Neural progenitor cell (in vitro differentiated cells): ENCODE measurements at regions not wholly inside any gene's neighbourhood (a gene's known extent, or its start where the extent isn't known, plus 50 kb on each side); places are given as distances from the start of the nearest gene placed in this dataset.

Experiments
- DNase-seq: peaks from one replicate; pipeline ENCODE4 v3.0.0-alpha.2; 2016; ENCODE audit warnings: low spot score
- H2AFZ ChIP-seq: fragments of 200-600 bp; sonication (generic); replicated peaks from 2 replicates; pipeline ENCODE4 v1.6.1; 2016; ENCODE audit warnings: antibody characterized with exemption
- H3F3A ChIP-seq: fragments of 200-600 bp; sonication (generic); 2 replicates; pipeline ENCODE4 v1.6.1; 2016; ENCODE audit warnings: antibody characterized with exemption, low read depth
- H3K27ac ChIP-seq: fragments of 200-600 bp; sonication (generic); 2 replicates; pipeline ENCODE4 v1.5.1; 2016; ENCODE audit warnings: mild to moderate bottlenecking
- H3K27me3 ChIP-seq: fragments of 200-600 bp; sonication (generic); 2 replicates; pipeline ENCODE4 v1.6.1; 2016; ENCODE audit warnings: mild to moderate bottlenecking, moderate library complexity
- H3K36me3 ChIP-seq: fragments of 200-600 bp; sonication (generic); 2 replicates; pipeline ENCODE4 v1.5.1; 2016
- H3K4me1 ChIP-seq: fragments of 200-600 bp; sonication (generic); 2 replicates; pipeline ENCODE4 v1.6.1; 2016; ENCODE audit warnings: mixed run types
- H3K4me2 ChIP-seq: fragments of 200-600 bp; sonication (generic); 2 replicates; pipeline ENCODE4 v1.6.1; 2016
- H3K4me3 ChIP-seq: fragments of 200-600 bp; sonication (generic); 2 replicates; pipeline ENCODE4 v1.5.1; 2016
- H3K79me2 ChIP-seq: fragments of 200-600 bp; sonication (generic); 2 replicates; pipeline ENCODE4 v1.6.1; 2016; ENCODE audit warnings: low read depth
- H3K9ac ChIP-seq: fragments of 200-600 bp; sonication (generic); 2 replicates; pipeline ENCODE4 v1.6.1; 2016
- H3K9me3 ChIP-seq: fragments of 200-600 bp; sonication (generic); 2 replicates; pipeline ENCODE4 v1.5.1; 2016; ENCODE audit warnings: low read depth
- H4K20me1 ChIP-seq: fragments of 200-600 bp; sonication (generic); 2 replicates; pipeline ENCODE4 v1.6.1; 2016; ENCODE audit warnings: low read depth
- H3K27ac Mint-ChIP-seq: 3 replicates; pipeline ENCODE4 v1.8.0; 2021; ENCODE audit warnings: mixed read lengths
- H3K27me3 Mint-ChIP-seq: 2 replicates; pipeline ENCODE4 v1.8.0; 2022; ENCODE audit warnings: low read depth, mild to moderate bottlenecking, inconsistent platforms, moderate library complexity, mixed read lengths; ENCODE audit not compliant: insufficient read depth
- H3K36me3 Mint-ChIP-seq: 3 replicates; pipeline ENCODE4 v1.8.0; 2021; ENCODE audit warnings: mixed read lengths
- H3K4me1 Mint-ChIP-seq: 3 replicates; pipeline ENCODE4 v1.8.0; 2021; ENCODE audit warnings: mixed read lengths
- H3K4me3 Mint-ChIP-seq: 3 replicates; pipeline ENCODE4 v1.8.0; 2021; ENCODE audit warnings: mild to moderate bottlenecking, moderate library complexity, mixed read lengths
- H3K9me3 Mint-ChIP-seq: 3 replicates; pipeline ENCODE4 v1.8.0; 2020; ENCODE audit warnings: mixed read lengths
- EZH2 ChIP-seq: fragments of 200-600 bp; sonication (generic); IDR thresholded peaks from 2 replicates; pipeline ENCODE4 v1.6.1; 2017; ENCODE audit warnings: antibody characterized with exemption, mild to moderate bottlenecking, moderate library complexity
- EZH2phosphoT487 ChIP-seq: fragments of 200-600 bp; sonication (generic); IDR thresholded peaks from 2 replicates; pipeline ENCODE4 v1.6.1; 2017; ENCODE audit warnings: antibody characterized with exemption
- TF ChIP-seq, protein P1 (sequence below): fragments of 200-600 bp; sonication (generic); IDR thresholded peaks from 2 replicates; pipeline ENCODE4 v1.5.1; 2017; ENCODE audit warnings: antibody characterized with exemption, mild to moderate bottlenecking

DNA sequence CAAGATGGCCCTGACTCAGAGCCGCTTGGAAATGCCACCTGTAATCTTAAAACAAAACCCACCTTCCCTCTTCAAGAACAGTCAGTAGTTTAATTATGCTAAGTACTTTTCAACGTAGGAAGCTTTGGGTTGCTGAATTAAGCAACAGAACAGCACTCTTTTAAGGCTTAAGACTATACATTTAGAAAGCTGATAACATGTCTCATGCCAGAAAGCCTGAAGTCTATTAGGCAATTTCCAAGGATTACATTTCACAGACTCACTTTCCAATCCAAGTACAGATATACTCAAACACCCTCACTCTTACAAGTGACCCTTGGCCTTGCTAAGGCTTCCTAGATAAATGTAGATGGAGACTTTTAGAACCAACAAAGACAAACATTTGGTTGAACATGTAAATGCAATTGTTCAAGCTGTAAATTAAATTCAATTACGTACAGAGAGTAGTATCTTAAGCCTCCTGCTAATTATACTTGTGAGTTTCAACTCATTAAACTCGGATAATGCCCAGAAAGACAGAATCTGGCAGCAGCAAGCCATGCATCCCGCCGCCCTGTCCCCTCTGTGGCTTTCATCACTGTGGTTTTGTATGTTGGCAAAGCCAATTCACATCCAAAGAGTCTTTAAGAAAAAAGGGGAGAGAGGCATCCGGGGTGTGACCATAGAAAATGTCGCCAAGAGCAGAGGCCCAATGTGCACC lies 283.1 kb upstream of the NRP1 start:
- no peaks in the 10 kb centered on the region for H3K4me1 Mint-ChIP-seq
- H3K27ac Mint-ChIP-seq: no peak overlapping the region
- no peaks in the 10 kb centered on the region for H3K27me3 ChIP-seq
- H3K4me3 Mint-ChIP-seq: no peak overlapping the region
- no peak overlapping the region for H3K27ac ChIP-seq
- no peaks in the 10 kb centered on the region for H3K36me3 ChIP-seq
- H2AFZ ChIP-seq: no peak overlapping the region
- H3K4me2 ChIP-seq: peak overlapping the region; percentile 3
- no peaks in the 10 kb centered on the region for H3F3A ChIP-seq
- TF ChIP-seq EZH2 (no peak), EZH2phosphoT487 (no peak)
- TF ChIP-seq, protein P1, sequence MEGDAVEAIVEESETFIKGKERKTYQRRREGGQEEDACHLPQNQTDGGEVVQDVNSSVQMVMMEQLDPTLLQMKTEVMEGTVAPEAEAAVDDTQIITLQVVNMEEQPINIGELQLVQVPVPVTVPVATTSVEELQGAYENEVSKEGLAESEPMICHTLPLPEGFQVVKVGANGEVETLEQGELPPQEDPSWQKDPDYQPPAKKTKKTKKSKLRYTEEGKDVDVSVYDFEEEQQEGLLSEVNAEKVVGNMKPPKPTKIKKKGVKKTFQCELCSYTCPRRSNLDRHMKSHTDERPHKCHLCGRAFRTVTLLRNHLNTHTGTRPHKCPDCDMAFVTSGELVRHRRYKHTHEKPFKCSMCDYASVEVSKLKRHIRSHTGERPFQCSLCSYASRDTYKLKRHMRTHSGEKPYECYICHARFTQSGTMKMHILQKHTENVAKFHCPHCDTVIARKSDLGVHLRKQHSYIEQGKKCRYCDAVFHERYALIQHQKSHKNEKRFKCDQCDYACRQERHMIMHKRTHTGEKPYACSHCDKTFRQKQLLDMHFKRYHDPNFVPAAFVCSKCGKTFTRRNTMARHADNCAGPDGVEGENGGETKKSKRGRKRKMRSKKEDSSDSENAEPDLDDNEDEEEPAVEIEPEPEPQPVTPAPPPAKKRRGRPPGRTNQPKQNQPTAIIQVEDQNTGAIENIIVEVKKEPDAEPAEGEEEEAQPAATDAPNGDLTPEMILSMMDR: no peak
- H3K36me3 Mint-ChIP-seq: peaks cover 2% of the 10 kb centered on the region
- DNase-seq: no peak
- H3K4me1 ChIP-seq: peaks cover 14% of the 10 kb centered on the region
- H3K9me3 ChIP-seq: no peaks in the 10 kb centered on the region
- H3K4me3 ChIP-seq: no peak overlapping the region
- H3K79me2 ChIP-seq: no peaks in the 10 kb centered on the region
- H4K20me1 ChIP-seq: no peaks in the 10 kb centered on the region
- no peak overlapping the region for H3K9ac ChIP-seq
- H3K27me3 Mint-ChIP-seq: no peaks in the 10 kb centered on the region
- peaks cover 4% of the 10 kb centered on the region for H3K9me3 Mint-ChIP-seq

DNA sequence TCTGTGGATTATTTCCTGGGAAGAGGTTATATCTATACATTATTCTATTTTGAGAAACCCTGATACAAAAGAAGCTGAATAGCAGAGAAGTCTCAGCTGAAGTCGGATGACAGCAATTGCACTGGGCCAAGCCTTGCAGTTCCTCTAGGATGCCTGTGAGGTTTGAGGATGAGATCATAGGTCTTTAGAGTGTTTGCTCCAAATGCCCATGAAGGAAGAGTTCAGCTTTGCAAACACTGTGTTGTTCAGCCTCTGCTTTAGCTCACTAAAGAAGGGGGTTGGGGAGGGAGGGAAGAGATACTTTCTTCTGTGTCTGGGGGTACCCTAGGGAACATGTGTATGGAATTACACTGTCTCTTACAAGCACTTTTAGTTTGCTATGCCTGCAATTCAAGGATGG lies 282.5 kb upstream of the NRP1 start:
- H3K4me2 ChIP-seq: no peak overlapping the region
- Mint-ChIP-seq H3K36me3 (peaks cover 2% of the 10 kb centered on the region), H3K4me3 (no peak overlapping the region)

DNA sequence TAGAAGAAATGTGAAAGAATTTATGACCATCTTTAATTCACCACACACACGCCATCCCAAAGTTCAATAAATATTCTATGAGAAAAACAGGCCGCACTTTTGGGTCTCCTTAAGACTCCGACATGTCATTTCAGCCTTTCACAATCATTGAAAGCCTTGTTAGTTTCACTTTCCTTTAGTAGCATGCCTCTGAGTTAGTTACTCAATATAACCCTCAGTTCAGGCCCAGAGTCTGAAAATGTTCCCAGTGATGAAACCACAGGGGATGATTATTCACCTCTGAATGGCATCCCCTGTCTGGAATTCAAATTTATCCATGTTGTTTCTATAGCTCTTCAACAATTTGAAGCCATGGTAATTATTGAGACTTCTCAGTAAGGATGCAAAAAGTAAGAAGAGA lies 278.1 kb upstream of the NRP1 start:
- H3K4me2 ChIP-seq: no peak overlapping the region
- H3K36me3 Mint-ChIP-seq: peaks cover 2% of the 10 kb centered on the region
- H3K27me3 ChIP-seq: no peaks in the 10 kb centered on the region
- no peak overlapping the region for H3K4me3 Mint-ChIP-seq
- DNase-seq: no peak
- H3K27me3 Mint-ChIP-seq: peaks cover 2% of the 10 kb centered on the region
- H3F3A ChIP-seq: no peaks in the 10 kb centered on the region
- H4K20me1 ChIP-seq: no peaks in the 10 kb centered on the region
- H3K27ac Mint-ChIP-seq: no peak overlapping the region
- H3K79me2 ChIP-seq: no peaks in the 10 kb centered on the region
- no peaks in the 10 kb centered on the region for H3K36me3 ChIP-seq
- no peak overlapping the region for H2AFZ ChIP-seq
- H3K4me1 Mint-ChIP-seq: no peaks in the 10 kb centered on the region
- peaks cover 9% of the 10 kb centered on the region for H3K4me1 ChIP-seq
- no peak overlapping the region for H3K9ac ChIP-seq
- TF ChIP-seq EZH2 (no peak), EZH2phosphoT487 (no peak)
- TF ChIP-seq, protein P1: no peak
- H3K9me3 Mint-ChIP-seq: peaks cover 16% of the 10 kb centered on the region
- H3K27ac ChIP-seq: no peak overlapping the region
- no peak overlapping the region for H3K4me3 ChIP-seq
- H3K9me3 ChIP-seq: no peaks in the 10 kb centered on the region

More for the DNA sequence above, 282.5 kb upstream of the NRP1 start:
- no peak for DNase-seq
- Histone ChIP-seq H3K27ac (no peak overlapping the region), H3K4me3 (no peak overlapping the region), H3F3A (no peaks in the 10 kb centered on the region), H4K20me1 (no peaks in the 10 kb centered on the region), H2AFZ (no peak overlapping the region), H3K9me3 (no peaks in the 10 kb centered on the region), H3K4me1 (peaks cover 14% of the 10 kb centered on the region), H3K9ac (no peak overlapping the region), H3K79me2 (no peaks in the 10 kb centered on the region), H3K36me3 (no peaks in the 10 kb centered on the region), H3K27me3 (no peaks in the 10 kb centered on the region)
- Mint-ChIP-seq H3K27ac (no peak overlapping the region), H3K27me3 (no peaks in the 10 kb centered on the region), H3K4me1 (no peaks in the 10 kb centered on the region), H3K9me3 (peaks cover 6% of the 10 kb centered on the region)
- TF ChIP-seq, protein P1: no peak
- no peak for TF ChIP-seq EZH2phosphoT487
- TF ChIP-seq EZH2: no peak
